Activated naive CD4-positive, alpha-beta T cell treated with anti-CD3 and anti-CD28 coated beads, Interleukin-2, amount 10 ng/mL, durations not matched to agents 7 days and 5 days (primary cell): ENCODE measurements at regions not wholly inside any gene's neighbourhood (a gene's known extent, or its start where the extent isn't known, plus 50 kb on each side); places are given as distances from the start of the nearest gene placed in this dataset.
"Not testable (repeated sequence)": the region's sequence is repeated elsewhere in the genome, so short reads cannot be mapped to it uniquely, and the experiment has no call there.

Experiments
- CTCF ChIA-PET: fragments of 350-600 bp; sonication (Branson Sonifier 250); formaldehyde crosslinking; loops from one replicate; lab custom pipeline; 2021; ENCODE audit warnings: antibody characterized with exemption; lab: Charles Lee
- DNase-seq: peaks from one replicate; pipeline ENCODE4 v3.0.0-alpha.2; 2020
- H3K27ac Mint-ChIP-seq: one replicate; pipeline ENCODE4 v1.8.0; 2021; ENCODE audit warnings: mild to moderate bottlenecking, moderate library complexity, mixed read lengths
- H3K27me3 Mint-ChIP-seq: one replicate; pipeline ENCODE4 v1.8.0; 2021; ENCODE audit warnings: mild to moderate bottlenecking, mixed read lengths
- H3K36me3 Mint-ChIP-seq: one replicate; pipeline ENCODE4 v1.8.0; 2021; ENCODE audit warnings: mixed read lengths
- H3K4me1 Mint-ChIP-seq: one replicate; pipeline ENCODE4 v1.8.0; 2021; ENCODE audit warnings: mixed read lengths
- H3K4me3 Mint-ChIP-seq: one replicate; pipeline ENCODE4 v1.8.0; 2021; ENCODE audit warnings: mild to moderate bottlenecking, moderate library complexity, mixed read lengths
- H3K9me3 Mint-ChIP-seq: one replicate; pipeline ENCODE4 v1.8.0; 2021; ENCODE audit warnings: mixed read lengths

DNA sequence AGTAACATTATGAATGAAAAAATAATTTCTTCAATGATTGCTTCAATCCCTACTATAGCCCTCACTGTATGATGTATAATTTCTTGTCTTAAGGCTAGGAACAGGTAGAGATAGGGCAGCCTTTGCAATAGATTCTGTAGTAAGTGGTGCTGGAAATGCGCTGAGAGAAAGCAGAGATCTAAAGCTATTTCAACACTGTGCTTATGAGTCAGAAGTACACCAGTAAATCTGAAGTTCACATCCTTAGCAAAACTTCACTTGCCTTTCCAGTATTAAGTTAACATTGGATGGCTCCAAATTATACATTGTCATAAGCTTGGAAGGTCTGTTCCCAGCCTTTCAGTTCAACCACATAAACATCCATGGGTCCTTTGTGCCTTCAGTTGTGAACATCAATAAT is 178.2 kb upstream of the EPHA4 start:
- Mint-ChIP-seq H3K4me1 (no peaks in the 10 kb centered on the region), H3K27me3 (no peaks in the 10 kb centered on the region), H3K36me3 (no peaks in the 10 kb centered on the region), H3K9me3 (peaks cover 5% of the 10 kb centered on the region), H3K27ac (no peak overlapping the region), H3K4me3 (no peak overlapping the region)
- CTCF ChIA-PET = no interaction called here
- no peak for DNase-seq

DNA sequence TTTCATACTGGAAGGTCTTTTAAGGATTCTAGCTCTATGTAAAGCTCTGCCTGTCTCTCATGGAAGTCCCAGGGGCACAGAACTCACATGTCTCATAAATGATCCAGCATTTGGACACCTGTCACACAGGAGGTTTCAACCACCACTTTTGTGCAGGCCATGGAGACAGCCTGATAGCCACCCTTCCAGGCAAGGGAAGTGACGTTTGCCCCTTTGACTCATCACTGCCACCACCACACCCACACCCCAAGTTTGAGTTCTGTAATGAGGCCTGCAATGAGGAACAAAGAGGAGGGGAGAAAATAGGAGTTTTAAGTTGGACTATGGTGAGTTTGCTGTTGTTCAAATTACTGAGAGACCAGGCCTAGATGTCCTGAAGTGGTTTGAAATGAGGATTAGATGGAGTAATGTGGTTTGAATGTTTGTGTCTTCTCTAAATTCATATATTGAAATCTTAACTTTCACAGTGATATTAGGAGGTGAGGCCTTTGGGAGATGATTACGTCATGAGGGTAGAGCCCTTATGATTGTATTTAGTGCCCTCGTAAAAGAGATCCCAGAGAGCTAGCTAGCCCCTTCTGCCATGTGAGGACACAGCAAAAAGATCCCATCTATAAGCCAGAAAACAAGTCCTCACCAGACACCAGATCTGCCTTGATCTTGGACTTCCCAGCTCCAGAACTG is 175.3 kb upstream of the EPHA4 start:
- CTCF ChIA-PET = no interaction called here
- no peaks in the 10 kb centered on the region for H3K27me3 Mint-ChIP-seq
- H3K27ac Mint-ChIP-seq = no peak overlapping the region
- no peaks in the 10 kb centered on the region for H3K9me3 Mint-ChIP-seq
- H3K4me3 Mint-ChIP-seq = no peak overlapping the region
- no peak for DNase-seq
- no peaks in the 10 kb centered on the region for H3K36me3 Mint-ChIP-seq
- no peaks in the 10 kb centered on the region for H3K4me1 Mint-ChIP-seq

DNA sequence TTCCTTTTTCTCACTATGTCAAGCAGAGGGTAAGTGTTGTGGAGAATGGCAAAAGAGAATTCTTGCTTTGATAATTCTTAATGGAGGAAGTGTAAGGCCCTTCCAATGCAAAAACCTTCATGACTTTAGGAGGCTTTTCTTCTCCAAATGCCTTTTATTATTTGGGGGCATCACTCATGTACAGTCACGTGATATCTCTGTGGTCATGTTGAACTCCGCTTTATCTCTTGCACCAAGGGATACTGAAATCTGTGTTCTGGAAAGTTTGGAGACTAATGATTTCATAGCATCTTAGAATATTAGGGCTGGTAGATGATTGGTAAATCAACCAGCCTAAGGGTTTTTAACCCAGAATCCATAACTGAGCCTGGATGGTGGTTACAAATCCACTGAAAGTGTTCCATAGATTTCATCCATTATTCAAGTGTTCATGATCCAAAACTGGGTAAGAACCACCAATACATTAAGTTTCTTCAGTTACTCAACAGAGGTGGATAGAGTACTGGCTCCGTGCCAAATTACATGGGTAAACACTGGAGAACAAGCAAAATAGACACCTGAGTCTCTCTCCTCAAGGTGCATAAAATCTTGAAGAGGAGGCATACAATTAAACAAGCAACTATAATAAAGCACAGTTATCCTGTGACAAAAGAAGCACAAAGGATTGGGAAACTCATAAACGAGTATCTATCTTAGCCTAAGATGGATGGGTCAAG is 169.6 kb upstream of the EPHA4 start:
- Mint-ChIP-seq H3K27ac (no peak overlapping the region), H3K4me3 (no peak overlapping the region), H3K9me3 (peaks cover 5% of the 10 kb centered on the region), H3K4me1 (no peaks in the 10 kb centered on the region), H3K36me3 (no peaks in the 10 kb centered on the region), H3K27me3 (no peaks in the 10 kb centered on the region)
- CTCF ChIA-PET = no interaction called here
- no peak for DNase-seq

DNA sequence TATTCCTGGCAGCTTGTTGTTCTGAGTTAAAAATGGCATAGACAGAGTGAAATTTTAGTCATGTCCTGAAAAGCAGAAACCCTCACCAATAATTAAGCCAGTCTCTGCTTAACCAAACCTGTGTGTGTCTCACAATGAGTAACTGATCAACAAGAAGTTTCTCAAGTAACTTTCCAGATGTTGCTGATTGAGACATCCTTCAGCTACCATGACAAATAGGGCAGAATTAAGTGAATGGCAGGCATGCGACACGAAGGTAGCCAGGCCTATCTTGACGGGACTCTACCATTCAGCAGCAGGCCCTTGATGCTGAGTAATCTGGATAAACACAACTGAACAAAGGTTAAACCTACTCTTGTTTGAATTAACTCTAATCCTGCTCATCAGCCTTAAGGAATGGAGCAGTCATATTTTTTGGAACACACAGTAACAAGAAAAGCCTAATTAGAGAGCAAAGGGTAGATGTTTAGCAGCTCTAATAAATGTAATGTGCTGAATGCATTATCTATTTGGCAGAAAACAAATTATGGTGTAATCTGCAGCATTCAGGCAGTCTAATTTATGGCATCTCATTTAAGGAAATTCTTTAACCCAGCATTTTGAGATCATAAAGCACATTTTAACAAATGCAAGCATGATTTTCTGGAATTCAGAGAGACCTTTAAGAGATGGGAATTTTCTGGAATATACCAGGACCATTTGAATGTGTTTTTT is 159.5 kb upstream of the EPHA4 start:
- CTCF ChIA-PET = no interaction called here
- Mint-ChIP-seq H3K4me1 (no peaks in the 10 kb centered on the region), H3K36me3 (no peaks in the 10 kb centered on the region), H3K27ac (no peak overlapping the region), H3K4me3 (no peak overlapping the region), H3K27me3 (no peaks in the 10 kb centered on the region), H3K9me3 (peaks cover 2% of the 10 kb centered on the region)
- no peak for DNase-seq

DNA sequence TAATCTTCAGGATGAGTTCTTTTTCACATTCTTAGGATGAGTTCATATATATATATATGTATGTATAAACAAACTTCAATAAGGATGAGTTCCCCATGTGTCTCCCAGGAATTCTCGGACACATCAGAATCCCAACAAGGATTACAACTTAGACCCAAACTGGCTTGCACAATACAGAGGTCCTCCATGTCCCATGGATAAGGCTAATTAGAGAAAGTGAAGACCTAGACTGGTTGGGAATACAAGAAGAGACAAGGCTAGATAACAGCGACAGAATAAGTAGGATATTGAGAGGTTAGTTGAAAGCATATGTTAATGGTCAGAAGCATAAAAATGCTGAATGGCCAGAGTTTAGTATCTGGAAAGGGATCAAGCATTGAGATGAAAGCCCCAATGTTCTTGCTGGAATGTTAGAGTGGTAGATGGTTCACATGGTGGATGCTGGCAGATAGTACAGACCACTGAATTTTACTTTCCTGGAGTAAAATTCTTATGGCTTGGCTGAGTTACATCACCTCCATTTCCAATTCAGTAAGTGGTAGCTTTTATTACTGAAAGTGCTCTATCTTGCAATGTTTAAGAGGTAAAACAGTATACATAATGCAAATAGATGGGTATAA is 154.9 kb upstream of the EPHA4 start:
- H3K27me3 Mint-ChIP-seq = no peaks in the 10 kb centered on the region
- H3K36me3 Mint-ChIP-seq = no peaks in the 10 kb centered on the region
- no peaks in the 10 kb centered on the region for H3K4me1 Mint-ChIP-seq
- no peak overlapping the region for H3K4me3 Mint-ChIP-seq
- H3K9me3 Mint-ChIP-seq = peaks cover 5% of the 10 kb centered on the region
- CTCF ChIA-PET = no interaction called here
- no peak for DNase-seq
- H3K27ac Mint-ChIP-seq = no peak overlapping the region

DNA sequence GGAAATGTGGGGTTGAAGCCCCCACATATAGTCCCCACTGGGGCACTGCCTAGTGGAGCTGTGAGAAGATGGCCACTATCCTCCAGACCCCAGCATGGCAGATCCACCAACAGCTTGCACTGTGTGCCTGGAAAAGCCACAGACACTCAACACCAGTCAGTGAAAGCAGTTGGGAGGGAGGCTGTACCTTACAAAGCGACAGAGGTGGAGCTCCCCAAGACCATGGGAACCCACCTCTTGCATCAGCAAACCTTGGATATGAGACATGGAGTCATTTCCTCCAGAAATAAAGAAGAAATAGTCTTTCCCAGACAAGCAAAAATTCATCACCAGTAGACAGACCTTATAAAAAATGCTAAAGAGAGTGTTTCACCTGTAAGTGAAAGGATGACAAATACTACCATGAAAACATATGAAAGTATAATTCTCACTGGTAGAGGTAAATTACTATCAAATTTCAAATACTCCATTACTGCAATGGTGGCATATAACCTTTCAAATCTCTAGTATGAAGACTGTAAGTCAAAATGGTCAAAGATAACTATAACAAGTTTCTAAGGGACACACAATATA is 152.6 kb upstream of the EPHA4 start:
- no peak for DNase-seq
- no peak overlapping the region for H3K4me3 Mint-ChIP-seq
- H3K27ac Mint-ChIP-seq = peak overlapping the region; percentile 26
- no peaks in the 10 kb centered on the region for H3K36me3 Mint-ChIP-seq
- no peaks in the 10 kb centered on the region for H3K4me1 Mint-ChIP-seq
- H3K27me3 Mint-ChIP-seq = no peaks in the 10 kb centered on the region
- CTCF ChIA-PET = interaction anchor here (1.4 kb wide), 1 partner anchor 151 kb away, joined by 3 read pairs; no protein-coding TSS in a partner anchor
- peaks cover 5% of the 10 kb centered on the region for H3K9me3 Mint-ChIP-seq

DNA sequence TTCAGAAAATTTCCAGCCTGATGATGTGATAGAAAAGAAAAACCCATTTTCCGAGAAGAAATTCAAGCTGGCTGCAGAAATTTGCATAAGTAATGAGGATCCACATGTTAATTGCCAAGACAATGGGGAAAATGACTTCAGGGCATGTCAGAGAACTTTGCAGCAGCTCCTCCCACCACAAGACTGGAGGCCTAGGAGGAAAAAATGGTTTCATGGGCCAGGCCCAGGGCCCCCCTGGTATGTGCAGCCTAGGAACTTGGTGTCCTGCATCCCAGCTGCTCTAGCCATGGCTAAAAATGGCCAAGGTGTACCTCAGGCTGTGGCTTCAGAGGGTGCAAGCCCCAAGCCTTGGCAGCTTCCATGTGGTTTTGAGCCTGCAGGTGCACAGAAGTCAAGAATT is 152.0 kb upstream of the EPHA4 start:
- not testable (repeated sequence) for H3K27ac Mint-ChIP-seq, DNase-seq, H3K36me3 Mint-ChIP-seq, H3K4me3 Mint-ChIP-seq, H3K27me3 Mint-ChIP-seq, H3K4me1 Mint-ChIP-seq, H3K9me3 Mint-ChIP-seq
- CTCF ChIA-PET = interaction anchor here (1.4 kb wide), 1 partner anchor 150 kb away, joined by 3 read pairs; no protein-coding TSS in a partner anchor

DNA sequence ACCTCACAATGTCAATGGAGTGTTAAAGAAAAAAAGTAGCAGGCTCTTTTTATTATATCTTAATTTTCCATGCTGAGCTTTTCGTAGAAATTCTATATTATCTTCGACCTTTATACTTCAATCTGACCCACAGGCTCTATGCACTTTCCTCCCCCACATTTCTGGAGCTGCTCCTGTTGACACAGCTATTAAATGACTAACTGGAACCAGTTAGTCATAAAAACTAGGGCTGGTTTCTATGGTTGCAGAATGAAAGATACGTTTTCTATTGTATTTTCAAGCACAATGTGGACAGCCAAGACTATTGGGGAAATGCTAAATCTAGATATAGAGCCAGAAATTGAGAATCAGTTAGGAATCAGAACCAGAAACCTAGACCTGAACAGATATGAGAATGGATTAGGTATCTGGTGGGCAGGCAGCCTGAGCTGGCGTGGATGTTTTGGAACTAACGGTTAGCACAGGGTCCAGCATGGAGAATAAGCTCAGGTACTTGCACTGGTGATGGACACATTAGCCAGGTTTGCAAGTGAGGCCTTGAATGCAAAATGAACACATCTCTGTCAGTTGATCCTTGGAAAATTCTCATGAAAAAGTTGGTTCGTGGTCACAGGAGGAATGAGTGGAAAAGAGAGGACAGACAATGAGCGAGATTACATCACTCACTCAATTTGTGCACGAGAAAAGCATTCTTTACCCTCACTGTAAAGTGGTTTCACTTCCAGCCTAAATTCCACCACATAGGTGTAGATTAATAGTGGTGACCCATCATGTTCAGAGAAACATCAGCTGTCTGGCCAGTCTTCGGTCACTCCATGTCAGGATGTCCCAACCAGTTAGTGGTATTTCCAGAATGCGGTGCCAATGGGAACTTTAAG is 144.6 kb upstream of the EPHA4 start:
- Mint-ChIP-seq H3K27ac (no peak overlapping the region), H3K36me3 (no peaks in the 10 kb centered on the region), H3K4me3 (no peak overlapping the region), H3K9me3 (no peaks in the 10 kb centered on the region), H3K27me3 (no peaks in the 10 kb centered on the region), H3K4me1 (no peaks in the 10 kb centered on the region)
- no peak for DNase-seq
- CTCF ChIA-PET = no interaction called here

DNA sequence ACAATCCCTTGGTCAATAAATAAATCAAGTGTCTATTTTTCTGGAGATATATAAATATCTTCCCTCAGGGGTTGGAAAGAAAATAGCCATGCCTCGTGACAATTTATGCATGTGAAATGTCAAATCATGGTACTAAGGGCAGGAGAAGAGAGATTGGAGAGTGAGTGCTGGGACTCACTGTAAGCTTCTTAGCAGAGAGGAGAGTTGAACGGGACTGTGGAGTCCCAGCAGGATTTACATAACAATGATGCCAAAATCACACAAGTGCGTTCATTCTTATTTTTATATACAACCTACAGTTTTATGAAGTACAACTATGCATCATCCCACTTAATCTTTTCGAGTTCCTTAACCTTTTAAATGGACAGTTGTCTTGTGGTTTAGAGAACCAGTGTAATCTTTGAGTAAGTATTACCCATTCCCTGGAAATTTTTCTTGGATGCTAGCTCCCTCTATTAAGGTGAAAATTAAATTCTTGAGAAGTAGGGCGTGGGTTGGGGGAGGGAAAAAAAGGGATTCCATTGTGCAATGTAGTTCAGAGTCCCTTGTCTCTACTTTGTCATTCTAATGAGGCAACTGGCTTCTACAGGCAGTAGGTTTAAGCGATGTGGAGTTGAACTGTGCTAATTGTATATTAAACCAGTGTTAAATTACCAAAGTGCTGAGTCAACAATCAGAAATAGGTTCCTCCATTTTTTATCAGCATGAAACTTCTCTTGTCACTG is 143.6 kb upstream of the EPHA4 start:
- Mint-ChIP-seq H3K27me3 (no peaks in the 10 kb centered on the region), H3K9me3 (no peaks in the 10 kb centered on the region), H3K27ac (no peak overlapping the region), H3K36me3 (no peaks in the 10 kb centered on the region), H3K4me3 (no peak overlapping the region), H3K4me1 (no peaks in the 10 kb centered on the region)
- DNase-seq = no peak
- CTCF ChIA-PET = no interaction called here

DNA sequence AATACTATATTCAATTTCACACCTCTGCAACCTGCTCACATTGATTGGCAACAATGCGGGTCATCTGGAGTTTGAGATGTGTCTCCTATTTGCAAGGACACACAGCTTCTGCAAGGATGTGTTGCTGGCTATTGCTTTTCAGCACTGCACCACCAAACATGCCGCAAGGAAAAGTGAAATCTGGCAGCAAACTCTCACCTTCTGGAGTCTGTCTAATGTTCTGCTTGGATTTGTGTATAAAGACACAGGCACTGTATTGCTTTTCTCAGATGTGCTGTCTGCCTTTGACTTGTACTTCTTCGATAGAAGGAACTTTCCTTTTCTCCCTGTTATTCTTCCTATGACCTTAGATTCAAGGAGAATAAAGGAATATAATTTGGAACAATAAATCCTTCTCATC is 138.6 kb upstream of the EPHA4 start:
- CTCF ChIA-PET = no interaction called here
- DNase-seq = no peak
- no peak overlapping the region for H3K27ac Mint-ChIP-seq
- no peak overlapping the region for H3K4me3 Mint-ChIP-seq
- H3K36me3 Mint-ChIP-seq = no peaks in the 10 kb centered on the region
- H3K9me3 Mint-ChIP-seq = no peaks in the 10 kb centered on the region
- no peaks in the 10 kb centered on the region for H3K27me3 Mint-ChIP-seq
- H3K4me1 Mint-ChIP-seq = no peaks in the 10 kb centered on the region

DNA sequence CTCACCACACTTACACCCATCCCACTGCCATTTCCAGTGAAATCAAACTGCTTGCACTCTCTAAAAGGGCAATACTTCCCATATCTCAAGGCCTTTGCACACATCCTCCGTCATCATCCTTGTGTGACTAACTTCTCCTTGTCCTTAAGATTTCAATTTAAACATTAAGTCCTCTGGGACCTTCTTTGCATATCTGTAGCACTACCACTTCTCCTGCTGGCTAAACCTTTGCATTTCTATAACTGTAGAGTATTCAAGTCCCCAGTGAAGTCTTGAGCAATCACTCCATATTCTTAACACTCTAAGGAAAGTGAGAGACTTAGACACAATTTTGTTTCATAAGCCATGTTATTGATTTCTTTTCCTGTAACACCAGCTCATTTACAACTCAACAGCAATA is 136.8 kb upstream of the EPHA4 start:
- CTCF ChIA-PET = no interaction called here
- H3K9me3 Mint-ChIP-seq = no peaks in the 10 kb centered on the region

DNA sequence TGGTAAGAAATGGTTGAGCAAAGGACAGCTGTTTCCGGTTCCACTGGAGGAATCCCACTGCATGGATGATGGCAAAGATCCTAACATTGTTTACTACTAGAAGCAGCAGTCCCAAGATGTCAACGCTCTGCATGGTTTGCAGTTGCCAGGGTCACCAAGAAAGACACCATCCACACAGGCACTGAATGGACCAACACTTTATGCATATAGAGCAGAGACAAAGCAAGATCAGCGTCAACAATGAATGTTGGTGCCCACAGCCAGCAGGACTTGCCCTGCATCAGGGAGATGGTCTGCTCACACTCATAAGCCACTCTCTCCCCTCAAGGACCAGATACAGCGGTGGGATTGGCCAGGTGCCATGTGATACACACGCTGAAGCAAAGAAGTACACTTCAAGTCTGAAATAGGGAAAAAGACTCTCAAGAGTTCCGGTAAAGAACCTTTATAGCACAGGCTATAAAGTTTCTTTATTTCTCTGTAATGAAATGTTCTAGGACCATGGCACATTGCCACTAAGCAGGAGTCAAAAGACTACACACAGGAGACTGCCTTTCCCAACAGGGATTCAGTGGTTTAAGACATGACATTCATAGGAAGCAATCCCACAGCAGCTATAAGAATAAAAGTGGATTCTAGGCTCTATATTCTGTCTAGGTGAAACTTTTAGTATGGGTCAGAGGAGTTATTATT is 133.2 kb upstream of the EPHA4 start:
- H3K27ac Mint-ChIP-seq = no peak overlapping the region
- no peaks in the 10 kb centered on the region for H3K9me3 Mint-ChIP-seq
- CTCF ChIA-PET = no interaction called here
- H3K4me1 Mint-ChIP-seq = no peaks in the 10 kb centered on the region
- H3K36me3 Mint-ChIP-seq = no peaks in the 10 kb centered on the region
- no peak overlapping the region for H3K4me3 Mint-ChIP-seq
- no peaks in the 10 kb centered on the region for H3K27me3 Mint-ChIP-seq
- no peak for DNase-seq

More for the DNA sequence above, 136.8 kb upstream of the EPHA4 start:
- H3K36me3 Mint-ChIP-seq = no peaks in the 10 kb centered on the region
- H3K27ac Mint-ChIP-seq = no peak overlapping the region
- no peak for DNase-seq
- H3K27me3 Mint-ChIP-seq = no peaks in the 10 kb centered on the region
- H3K4me1 Mint-ChIP-seq = no peaks in the 10 kb centered on the region
- no peak overlapping the region for H3K4me3 Mint-ChIP-seq

DNA sequence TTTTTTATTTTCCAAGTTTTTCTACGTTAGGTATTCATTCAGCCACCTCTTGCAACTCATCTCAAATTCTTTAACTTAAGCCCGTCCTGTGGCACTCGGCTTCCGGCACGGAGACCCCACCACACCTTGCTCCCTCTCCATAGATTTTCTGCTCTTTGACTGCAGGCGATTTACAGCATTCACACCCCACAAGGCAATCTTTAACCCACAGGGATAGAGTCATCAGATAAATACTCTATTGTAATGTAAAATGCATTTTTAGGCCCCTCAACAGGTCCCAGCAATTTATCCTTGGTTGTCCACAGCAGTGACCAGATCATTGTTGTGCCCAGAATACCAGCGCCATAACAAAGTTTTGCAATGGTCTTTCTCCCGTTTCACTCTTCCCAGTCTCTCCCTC is 132.3 kb upstream of the EPHA4 start:
- Mint-ChIP-seq H3K9me3 (no peaks in the 10 kb centered on the region), H3K36me3 (no peaks in the 10 kb centered on the region), H3K4me1 (no peaks in the 10 kb centered on the region), H3K4me3 (no peak overlapping the region), H3K27me3 (no peaks in the 10 kb centered on the region), H3K27ac (no peak overlapping the region)
- CTCF ChIA-PET = no interaction called here
- no peak for DNase-seq
